Stimulated activated memory B cell treated with anti-CD40 and anti-IgM and Interleukin-4, amounts not matched to agents 10 μg/mL and 1 μg/mL and 100 μg/mL, for 72 hours (primary cell): ENCODE measurements at regions not wholly inside any gene's neighbourhood (a gene's known extent, or its start where the extent isn't known, plus 50 kb on each side); places are given as distances from the start of the nearest gene placed in this dataset.

Experiments
- ATAC-seq: fragments of 150-1000 bp; cut with Tn5 transposase; 2 replicates; pipeline ENCODE4 v1.10.0; 2021
- H3K27ac Mint-ChIP-seq: one replicate; pipeline ENCODE4 v1.8.0; 2022; ENCODE audit warnings: mild to moderate bottlenecking, mixed read lengths
- H3K27me3 Mint-ChIP-seq: one replicate; pipeline ENCODE4 v1.8.0; 2022; ENCODE audit warnings: mixed read lengths
- H3K36me3 Mint-ChIP-seq: one replicate; pipeline ENCODE4 v1.8.0; 2022; ENCODE audit warnings: mixed read lengths
- H3K4me1 Mint-ChIP-seq: one replicate; pipeline ENCODE4 v1.8.0; 2022; ENCODE audit warnings: mixed read lengths
- H3K4me3 Mint-ChIP-seq: one replicate; pipeline ENCODE4 v1.8.0; 2022; ENCODE audit warnings: mild to moderate bottlenecking, moderate library complexity, mixed read lengths
- H3K9me3 Mint-ChIP-seq: one replicate; pipeline ENCODE4 v1.8.0; 2022; ENCODE audit warnings: mixed read lengths

- no peaks in the 10 kb centered on the region for H3K4me1 Mint-ChIP-seq
- H3K27me3 Mint-ChIP-seq: no peaks in the 10 kb centered on the region
- H3K9me3 Mint-ChIP-seq: peaks cover 9% of the 10 kb centered on the region
- no peak overlapping the region for H3K27ac Mint-ChIP-seq
- no peak for ATAC-seq
- no peak overlapping the region for H3K4me3 Mint-ChIP-seq
- H3K36me3 Mint-ChIP-seq: peaks cover 10% of the 10 kb centered on the region
Measured at GRCh38 chr5:6321078-6321477, 57.3 kb downstream of the MED10 start.

GRCh38 chr5:6319116-6319515 is 59.2 kb downstream of the MED10 start:
- Mint-ChIP-seq H3K4me1 (no peaks in the 10 kb centered on the region), H3K27ac (no peak overlapping the region), H3K36me3 (peaks cover 10% of the 10 kb centered on the region), H3K9me3 (peaks cover 9% of the 10 kb centered on the region), H3K27me3 (no peaks in the 10 kb centered on the region), H3K4me3 (no peak overlapping the region)
- no peak for ATAC-seq

- H3K9me3 Mint-ChIP-seq: peaks cover 9% of the 10 kb centered on the region
- H3K27ac Mint-ChIP-seq: no peak overlapping the region
- no peaks in the 10 kb centered on the region for H3K4me1 Mint-ChIP-seq
- no peak overlapping the region for H3K4me3 Mint-ChIP-seq
- H3K36me3 Mint-ChIP-seq: peaks cover 11% of the 10 kb centered on the region
- ATAC-seq: no peak
- H3K27me3 Mint-ChIP-seq: no peaks in the 10 kb centered on the region
Measured at GRCh38 chr5:6317116-6317798, 61.1 kb downstream of the MED10 start.

GRCh38 chr5:6315580-6315979 is 62.8 kb downstream of the MED10 start:
- Mint-ChIP-seq H3K4me1 (no peaks in the 10 kb centered on the region), H3K9me3 (no peaks in the 10 kb centered on the region), H3K27ac (no peak overlapping the region), H3K27me3 (no peaks in the 10 kb centered on the region), H3K4me3 (no peak overlapping the region), H3K36me3 (peaks cover 6% of the 10 kb centered on the region)
- ATAC-seq: no peak

- Mint-ChIP-seq H3K27ac (no peak overlapping the region), H3K36me3 (peaks cover 5% of the 10 kb centered on the region), H3K27me3 (no peaks in the 10 kb centered on the region), H3K4me3 (no peak overlapping the region), H3K4me1 (no peaks in the 10 kb centered on the region), H3K9me3 (no peaks in the 10 kb centered on the region)
- no peak for ATAC-seq
Measured at GRCh38 chr5:6311568-6312501, 66.5 kb downstream of the MED10 start.

GRCh38 chr5:6309949-6310348 is 68.4 kb downstream of the MED10 start:
- Mint-ChIP-seq H3K36me3 (peaks cover 5% of the 10 kb centered on the region), H3K9me3 (no peaks in the 10 kb centered on the region)

GRCh38 chr5:6308683-6309082 is 69.7 kb downstream of the MED10 start:
- ATAC-seq: no peak
- peaks cover 5% of the 10 kb centered on the region for H3K36me3 Mint-ChIP-seq

More at GRCh38 chr5:6309949-6310348, 68.4 kb downstream of the MED10 start:
- H3K4me1 Mint-ChIP-seq: no peaks in the 10 kb centered on the region
- no peak overlapping the region for H3K4me3 Mint-ChIP-seq
- no peak for ATAC-seq
- H3K27me3 Mint-ChIP-seq: no peaks in the 10 kb centered on the region
- no peak overlapping the region for H3K27ac Mint-ChIP-seq

GRCh38 chr5:6307304-6307703 is 71.0 kb downstream of the MED10 start:
- no peak for ATAC-seq
- peaks cover 3% of the 10 kb centered on the region for H3K9me3 Mint-ChIP-seq
- no peaks in the 10 kb centered on the region for H3K4me1 Mint-ChIP-seq
- H3K27ac Mint-ChIP-seq: no peak overlapping the region
- peaks cover 9% of the 10 kb centered on the region for H3K27me3 Mint-ChIP-seq
- H3K4me3 Mint-ChIP-seq: no peak overlapping the region
- peaks cover 5% of the 10 kb centered on the region for H3K36me3 Mint-ChIP-seq

More at GRCh38 chr5:6308683-6309082, 69.7 kb downstream of the MED10 start:
- no peak overlapping the region for H3K27ac Mint-ChIP-seq
- no peaks in the 10 kb centered on the region for H3K27me3 Mint-ChIP-seq
- H3K4me3 Mint-ChIP-seq: no peak overlapping the region
- peaks cover 3% of the 10 kb centered on the region for H3K9me3 Mint-ChIP-seq
- H3K4me1 Mint-ChIP-seq: no peaks in the 10 kb centered on the region

GRCh38 chr5:6305853-6306252 is 72.5 kb downstream of the MED10 start:
- Mint-ChIP-seq H3K27me3 (peaks cover 18% of the 10 kb centered on the region), H3K4me3 (no peak overlapping the region), H3K4me1 (no peaks in the 10 kb centered on the region), H3K27ac (no peak overlapping the region), H3K36me3 (no peaks in the 10 kb centered on the region), H3K9me3 (peaks cover 3% of the 10 kb centered on the region)
- ATAC-seq: no peak

GRCh38 chr5:6302684-6303083 is 75.7 kb downstream of the MED10 start:
- H3K27ac Mint-ChIP-seq: no peak overlapping the region
- no peak overlapping the region for H3K4me3 Mint-ChIP-seq
- no peaks in the 10 kb centered on the region for H3K4me1 Mint-ChIP-seq
- ATAC-seq: no peak
- peaks cover 3% of the 10 kb centered on the region for H3K9me3 Mint-ChIP-seq
- H3K27me3 Mint-ChIP-seq: peaks cover 22% of the 10 kb centered on the region
- H3K36me3 Mint-ChIP-seq: no peaks in the 10 kb centered on the region

GRCh38 chr5:6302075-6302474 is 76.3 kb downstream of the MED10 start:
- no peak for ATAC-seq
- Mint-ChIP-seq H3K9me3 (peaks cover 3% of the 10 kb centered on the region), H3K27me3 (peaks cover 22% of the 10 kb centered on the region), H3K27ac (no peak overlapping the region), H3K36me3 (no peaks in the 10 kb centered on the region), H3K4me3 (no peak overlapping the region), H3K4me1 (no peaks in the 10 kb centered on the region)

- Mint-ChIP-seq H3K27me3 (peaks cover 10% of the 10 kb centered on the region), H3K27ac (no peak overlapping the region), H3K4me1 (no peaks in the 10 kb centered on the region), H3K4me3 (no peak overlapping the region), H3K9me3 (peaks cover 3% of the 10 kb centered on the region), H3K36me3 (no peaks in the 10 kb centered on the region)
- no peak for ATAC-seq
Measured at GRCh38 chr5:6296524-6296923, 81.8 kb downstream of the MED10 start.

- Mint-ChIP-seq H3K27ac (no peak overlapping the region), H3K4me1 (no peaks in the 10 kb centered on the region), H3K9me3 (peaks cover 3% of the 10 kb centered on the region), H3K27me3 (no peaks in the 10 kb centered on the region), H3K4me3 (no peak overlapping the region), H3K36me3 (no peaks in the 10 kb centered on the region)
- no peak for ATAC-seq
Measured at GRCh38 chr5:6291961-6292360, 86.4 kb downstream of the MED10 start.

GRCh38 chr5:6289239-6289638 is 89.1 kb downstream of the MED10 start:
- Mint-ChIP-seq H3K9me3 (no peaks in the 10 kb centered on the region), H3K27me3 (no peaks in the 10 kb centered on the region)

GRCh38 chr5:6287176-6287575 is 91.2 kb downstream of the MED10 start:
- peaks cover 4% of the 10 kb centered on the region for H3K36me3 Mint-ChIP-seq
- no peak overlapping the region for H3K27ac Mint-ChIP-seq
- H3K9me3 Mint-ChIP-seq: no peaks in the 10 kb centered on the region
- H3K4me1 Mint-ChIP-seq: no peaks in the 10 kb centered on the region
- no peak for ATAC-seq
- H3K27me3 Mint-ChIP-seq: no peaks in the 10 kb centered on the region
- H3K4me3 Mint-ChIP-seq: no peak overlapping the region

More at GRCh38 chr5:6289239-6289638, 89.1 kb downstream of the MED10 start:
- Mint-ChIP-seq H3K27ac (no peak overlapping the region), H3K36me3 (no peaks in the 10 kb centered on the region), H3K4me3 (no peak overlapping the region), H3K4me1 (no peaks in the 10 kb centered on the region)
- ATAC-seq: no peak

- no peaks in the 10 kb centered on the region for H3K4me1 Mint-ChIP-seq
Measured at GRCh38 chr5:6286404-6286803, 91.9 kb downstream of the MED10 start.

More at GRCh38 chr5:6286404-6286803, 91.9 kb downstream of the MED10 start:
- Mint-ChIP-seq H3K27ac (no peak overlapping the region), H3K4me3 (no peak overlapping the region), H3K27me3 (no peaks in the 10 kb centered on the region), H3K36me3 (peaks cover 4% of the 10 kb centered on the region), H3K9me3 (no peaks in the 10 kb centered on the region)
- no peak for ATAC-seq
